OCI-LY1 (cell line): ENCODE measurements at regions not wholly inside any gene's neighbourhood (a gene's known extent, or its start where the extent isn't known, plus 50 kb on each side); places are given as distances from the start of the nearest gene placed in this dataset.
"Not testable (repeated sequence)": the region's sequence is repeated elsewhere in the genome, so short reads cannot be mapped to it uniquely, and the experiment has no call there.

Experiments used
- EZH2 ChIP-seq: fragments of 200-600 bp; sonication (generic), shearing (Covaris generic); IDR thresholded peaks from 2 replicates; pipeline ENCODE4 v1.8.0; 2017; ENCODE audit warnings: borderline replicate concordance, mixed run types, mild to moderate bottlenecking, antibody characterized with exemption, low read length, moderate library complexity, mixed read lengths
- TF ChIP-seq, protein P1 (sequence below): fragments of 200-600 bp; sonication (generic), shearing (Covaris generic); IDR thresholded peaks from 2 replicates; pipeline ENCODE4 v1.5.1; 2017; ENCODE audit warnings: mild to moderate bottlenecking, antibody characterized with exemption, low read length, moderate library complexity, mixed read lengths

GRCh38 chr5:62221881-62222280 lies 84.1 kb upstream of the KIF2A start:
- TF ChIP-seq EZH2: not testable (repeated sequence)
- TF ChIP-seq, protein P1, sequence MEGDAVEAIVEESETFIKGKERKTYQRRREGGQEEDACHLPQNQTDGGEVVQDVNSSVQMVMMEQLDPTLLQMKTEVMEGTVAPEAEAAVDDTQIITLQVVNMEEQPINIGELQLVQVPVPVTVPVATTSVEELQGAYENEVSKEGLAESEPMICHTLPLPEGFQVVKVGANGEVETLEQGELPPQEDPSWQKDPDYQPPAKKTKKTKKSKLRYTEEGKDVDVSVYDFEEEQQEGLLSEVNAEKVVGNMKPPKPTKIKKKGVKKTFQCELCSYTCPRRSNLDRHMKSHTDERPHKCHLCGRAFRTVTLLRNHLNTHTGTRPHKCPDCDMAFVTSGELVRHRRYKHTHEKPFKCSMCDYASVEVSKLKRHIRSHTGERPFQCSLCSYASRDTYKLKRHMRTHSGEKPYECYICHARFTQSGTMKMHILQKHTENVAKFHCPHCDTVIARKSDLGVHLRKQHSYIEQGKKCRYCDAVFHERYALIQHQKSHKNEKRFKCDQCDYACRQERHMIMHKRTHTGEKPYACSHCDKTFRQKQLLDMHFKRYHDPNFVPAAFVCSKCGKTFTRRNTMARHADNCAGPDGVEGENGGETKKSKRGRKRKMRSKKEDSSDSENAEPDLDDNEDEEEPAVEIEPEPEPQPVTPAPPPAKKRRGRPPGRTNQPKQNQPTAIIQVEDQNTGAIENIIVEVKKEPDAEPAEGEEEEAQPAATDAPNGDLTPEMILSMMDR: not testable (repeated sequence)
